GM12892 (cell line): ENCODE measurements at regions not wholly inside any gene's neighbourhood (a gene's known extent, or its start where the extent isn't known, plus 50 kb on each side); places are given as distances from the start of the nearest gene placed in this dataset.

Experiments
- POLR2A ChIP-seq: IDR thresholded peaks from 2 replicates; pipeline ENCODE4 v1.6.1; 2011; ENCODE audit warnings: low read depth, low read length, control low read depth
- POLR2AphosphoS5 ChIP-seq: IDR thresholded peaks from 2 replicates; pipeline ENCODE4 v1.6.1; 2011; ENCODE audit warnings: low read depth, low read length, control low read depth
- TAF1 ChIP-seq: IDR thresholded peaks from 2 replicates; pipeline ENCODE4 v1.6.1; 2011; ENCODE audit warnings: low read depth, mild to moderate bottlenecking, control low read depth, low read length, borderline replicate concordance

- TF ChIP-seq POLR2AphosphoS5 (no peak), POLR2A (no peak), TAF1 (no peak)
These were observed 114.0 kb downstream of the FHIP1A start for GRCh38 chr4:151522866-151523519.
